ENCODE measurements at regions not wholly inside any gene's neighbourhood (a gene's known extent, or its start where the extent isn't known, plus 50 kb on each side); places are given as distances from the start of the nearest gene placed in this dataset.
A peak's percentile ranks its signal among the peaks of the same experiment; 100 is the strongest.

- TF ChIP-seq FOXP2 (optimal IDR thresholded peaks at IDR 0.05; ENCODE audit: borderline replicate concordance, extremely low read depth, extremely low read length, insufficient read depth) (no peak), TAF1 (IDR thresholded peaks at IDR 0.05; ENCODE audit: borderline replicate concordance, insufficient read depth, low read length) (no peak; the same call in 1 of the 2 replicates), POLR2AphosphoS5 (IDR thresholded peaks at IDR 0.05; ENCODE audit: low read depth, low read length) (0 out of 2 replicates have a peak, but pooled peaks have one; percentile 18), REST (IDR thresholded peaks at IDR 0.05; ENCODE audit: insufficient read depth in 1 of 2, low read depth in 2 of 2, low read length in 2 of 2) (peak in 1 of 2 experiments; percentile 41; a peak in 1 of 4 replicates), SIN3A (IDR thresholded peaks at IDR 0.05; ENCODE audit: borderline replicate concordance, insufficient read depth, low read length) (0 out of 2 replicates have a peak, but pooled peaks have one; percentile 20)
These were observed 192.6 kb upstream of the NAV2 start for GRCh38 chr11:19519912-19520641.

Data from PFSK-1 (cell line).